Activated T-cell treated with anti-CD3 and anti-CD28 coated beads, Interleukin-2, amount 50 U/mL, for 4 hours (primary cell): ENCODE measurements at regions not wholly inside any gene's neighbourhood (a gene's known extent, or its start where the extent isn't known, plus 50 kb on each side); places are given as distances from the start of the nearest gene placed in this dataset.
"Not testable (repeated sequence)": the region's sequence is repeated elsewhere in the genome, so short reads cannot be mapped to it uniquely, and the experiment has no call there.

Source experiments
- ATAC-seq, 2 donors: fragments of 200-7000 bp; cut with Tn5 transposase; one replicate each; pipeline ENCODE4 v1.10.0; 2021
- DNase-seq: peaks from one replicate; pipeline ENCODE4 v3.0.0-alpha.2; 2020
- H3K27me3 Mint-ChIP-seq: one replicate; pipeline ENCODE4 v1.8.0; 2021; ENCODE audit warnings: low read depth, mixed read lengths
- H3K36me3 Mint-ChIP-seq: one replicate; pipeline ENCODE4 v1.8.0; 2022; ENCODE audit warnings: mixed read lengths; ENCODE audit not compliant: insufficient read depth
- H3K4me1 Mint-ChIP-seq: one replicate; pipeline ENCODE4 v1.8.0; 2021; ENCODE audit warnings: low read depth, mixed read lengths
- H3K4me3 Mint-ChIP-seq: one replicate; pipeline ENCODE4 v1.8.0; 2021; ENCODE audit warnings: mild to moderate bottlenecking, moderate library complexity, mixed read lengths
- H3K9me3 Mint-ChIP-seq: one replicate; pipeline ENCODE4 v1.8.0; 2021; ENCODE audit warnings: mixed read lengths

DNA sequence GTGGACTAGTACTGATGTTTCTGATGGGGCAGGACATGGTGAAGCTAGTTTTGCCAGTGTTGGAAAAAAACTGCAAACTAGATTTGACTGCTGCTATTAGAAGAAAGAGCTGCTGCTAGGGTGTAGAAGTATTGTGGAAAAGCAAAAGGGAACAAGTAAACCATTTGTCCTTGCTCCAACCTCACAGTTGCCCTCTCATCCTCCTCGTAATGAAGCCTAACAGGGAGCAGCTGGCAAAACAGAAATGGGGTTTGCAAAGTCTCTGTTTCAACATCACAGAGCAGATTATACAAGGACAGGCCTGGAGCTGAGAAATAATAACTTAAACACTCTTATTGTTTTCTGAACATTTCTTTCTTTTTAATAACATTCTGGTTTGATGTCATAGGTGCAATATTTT is 346.2 kb downstream of the MAGEB5 start:
- H3K36me3 Mint-ChIP-seq: no peaks in the 10 kb centered on the region
- H3K4me3 Mint-ChIP-seq: no peak overlapping the region
- no peaks in the 10 kb centered on the region for H3K9me3 Mint-ChIP-seq
- no peak for ATAC-seq
- H3K27me3 Mint-ChIP-seq: no peaks in the 10 kb centered on the region
- DNase-seq: no peak
- H3K4me1 Mint-ChIP-seq: no peaks in the 10 kb centered on the region

DNA sequence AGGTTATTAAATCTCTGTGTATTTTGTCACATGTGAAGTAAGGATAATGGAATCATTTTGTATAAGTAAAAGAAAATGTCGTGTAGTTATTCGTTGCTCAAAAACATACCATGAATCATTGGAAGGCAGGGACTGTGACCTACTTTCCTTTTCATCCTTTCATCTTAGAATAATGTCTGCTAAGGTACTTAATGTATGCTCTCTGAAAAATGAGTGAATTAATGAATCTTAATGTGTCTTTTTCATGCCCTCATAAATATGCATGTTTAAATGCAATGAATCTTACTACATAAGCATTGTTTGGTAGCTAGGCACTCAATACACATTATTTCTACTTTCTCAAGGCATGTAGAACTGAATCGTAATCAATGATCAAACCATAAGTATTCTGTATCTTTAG is 343.9 kb downstream of the MAGEB5 start:
- DNase-seq: no peak

DNA sequence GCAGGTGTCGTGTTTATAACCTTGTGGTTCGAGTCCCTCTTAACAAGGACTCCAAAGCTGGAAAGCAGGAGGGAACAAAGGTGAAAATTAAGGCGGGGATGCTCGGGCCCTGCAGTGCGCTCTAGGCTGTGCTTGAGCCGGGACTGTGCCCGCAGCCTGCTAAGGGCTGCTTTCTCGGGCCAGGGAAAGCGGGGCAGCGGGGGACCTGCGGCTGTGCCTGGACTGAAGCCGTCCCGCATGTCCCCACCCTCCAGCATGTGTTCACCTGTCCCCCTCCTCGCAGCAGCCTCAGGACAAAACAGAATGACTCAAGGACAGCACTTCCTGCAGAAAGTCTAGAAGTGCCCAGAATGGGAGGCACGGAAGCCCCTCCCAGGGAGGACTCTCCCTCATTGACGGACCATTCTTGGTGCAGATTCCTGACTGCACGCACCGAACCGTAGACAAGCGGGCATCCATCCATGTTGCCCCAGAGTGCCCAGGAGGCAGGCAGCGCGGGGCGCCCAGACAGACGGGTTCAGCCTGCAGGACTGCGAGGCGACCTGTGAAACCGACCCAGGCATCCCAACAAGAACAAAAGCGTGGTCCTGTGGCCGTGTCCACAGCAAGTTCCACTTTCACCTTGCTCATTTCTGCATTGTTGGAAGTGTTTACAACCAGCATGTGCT is 342.9 kb downstream of the MAGEB5 start:
- Mint-ChIP-seq H3K9me3 (no peaks in the 10 kb centered on the region), H3K4me3 (no peak overlapping the region), H3K36me3 (no peaks in the 10 kb centered on the region), H3K27me3 (no peaks in the 10 kb centered on the region), H3K4me1 (no peaks in the 10 kb centered on the region)
- no peak for ATAC-seq
- no peak for DNase-seq

More for the DNA sequence above, 343.9 kb downstream of the MAGEB5 start:
- Mint-ChIP-seq H3K4me3 (no peak overlapping the region), H3K27me3 (no peaks in the 10 kb centered on the region), H3K4me1 (no peaks in the 10 kb centered on the region), H3K9me3 (no peaks in the 10 kb centered on the region), H3K36me3 (no peaks in the 10 kb centered on the region)
- ATAC-seq: no peak

DNA sequence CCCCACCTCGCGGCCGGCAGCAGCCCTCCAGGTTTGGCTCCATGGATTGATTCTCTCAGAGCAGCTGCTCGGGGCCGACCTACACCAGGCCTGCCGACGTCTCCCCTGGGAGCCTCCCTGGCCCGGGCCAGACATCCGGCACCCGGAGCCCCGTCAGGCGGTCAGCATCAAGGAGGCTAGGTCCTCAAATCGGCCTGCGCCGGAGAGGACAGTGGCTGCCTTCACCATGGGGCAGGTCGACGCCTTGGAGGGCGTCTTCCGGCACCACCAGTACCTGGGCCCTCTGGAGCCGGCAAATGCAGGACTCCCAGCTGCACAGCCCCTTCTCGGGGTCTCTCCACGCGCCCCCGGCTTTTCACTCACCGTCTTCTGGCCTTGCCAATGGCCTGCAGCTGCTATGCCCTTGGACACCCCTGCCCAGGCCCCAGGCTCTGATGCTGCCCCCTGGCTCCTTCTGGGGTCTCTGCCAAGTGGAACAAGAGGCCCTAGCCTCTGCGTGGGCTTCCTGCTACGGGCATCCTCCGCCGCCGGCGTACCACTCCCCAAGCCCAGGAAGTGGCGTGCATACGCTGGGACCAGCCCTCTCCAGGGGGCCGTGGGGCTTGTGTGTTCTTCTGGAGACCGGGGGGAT is 341.8 kb downstream of the MAGEB5 start:
- ATAC-seq: no peak
- Mint-ChIP-seq H3K36me3 (no peaks in the 10 kb centered on the region), H3K27me3 (no peaks in the 10 kb centered on the region)

DNA sequence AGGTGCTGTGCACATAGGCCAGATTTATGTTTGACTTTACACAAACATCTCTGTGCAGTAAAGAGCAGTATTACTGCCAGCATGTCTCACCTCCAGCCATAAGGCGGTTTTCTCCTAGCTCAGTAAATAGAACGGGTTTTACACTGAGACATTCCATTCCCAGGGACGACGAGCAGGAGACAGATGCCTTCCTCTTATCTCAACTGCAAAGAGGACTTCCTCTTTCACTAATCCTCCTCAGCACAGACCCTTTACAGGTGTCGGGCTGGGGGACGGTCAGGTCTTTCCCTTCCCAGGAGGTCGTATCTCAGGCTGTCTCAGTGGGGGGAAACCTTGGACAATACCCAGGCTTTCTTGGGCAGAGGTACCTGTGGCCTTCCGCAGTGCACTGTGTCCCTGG is 309.8 kb downstream of the MAGEB5 start:
- not testable (repeated sequence) for DNase-seq, H3K4me1 Mint-ChIP-seq, ATAC-seq, H3K4me3 Mint-ChIP-seq, H3K36me3 Mint-ChIP-seq, H3K27me3 Mint-ChIP-seq, H3K9me3 Mint-ChIP-seq

More for the DNA sequence above, 341.8 kb downstream of the MAGEB5 start:
- Mint-ChIP-seq H3K4me1 (no peaks in the 10 kb centered on the region), H3K9me3 (no peaks in the 10 kb centered on the region), H3K4me3 (no peak overlapping the region)
- DNase-seq: no peak

DNA sequence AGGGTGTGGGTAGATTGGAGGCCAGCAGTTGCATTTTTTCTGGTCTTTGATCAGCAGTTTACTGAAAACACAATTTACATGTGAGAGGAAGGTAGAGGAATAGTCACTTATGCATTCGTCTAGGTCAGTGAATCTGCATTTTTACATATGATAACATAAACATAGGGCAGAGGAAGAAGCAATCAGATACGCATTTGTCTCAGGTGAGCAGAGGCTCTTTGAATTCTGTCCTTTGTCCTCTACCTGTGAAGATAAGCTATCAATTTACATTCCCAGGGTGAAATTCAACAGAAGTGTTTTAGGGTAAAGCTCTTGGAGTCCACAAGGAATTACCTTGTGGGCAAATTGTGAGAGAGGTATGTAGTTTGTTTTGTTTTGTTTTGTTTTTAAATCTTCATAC is 306.5 kb downstream of the MAGEB5 start:
- Mint-ChIP-seq H3K4me3 (no peak overlapping the region), H3K9me3 (peaks cover 7% of the 10 kb centered on the region), H3K4me1 (no peaks in the 10 kb centered on the region), H3K27me3 (no peaks in the 10 kb centered on the region), H3K36me3 (no peaks in the 10 kb centered on the region)
- DNase-seq (no peak), ATAC-seq (no peak)

DNA sequence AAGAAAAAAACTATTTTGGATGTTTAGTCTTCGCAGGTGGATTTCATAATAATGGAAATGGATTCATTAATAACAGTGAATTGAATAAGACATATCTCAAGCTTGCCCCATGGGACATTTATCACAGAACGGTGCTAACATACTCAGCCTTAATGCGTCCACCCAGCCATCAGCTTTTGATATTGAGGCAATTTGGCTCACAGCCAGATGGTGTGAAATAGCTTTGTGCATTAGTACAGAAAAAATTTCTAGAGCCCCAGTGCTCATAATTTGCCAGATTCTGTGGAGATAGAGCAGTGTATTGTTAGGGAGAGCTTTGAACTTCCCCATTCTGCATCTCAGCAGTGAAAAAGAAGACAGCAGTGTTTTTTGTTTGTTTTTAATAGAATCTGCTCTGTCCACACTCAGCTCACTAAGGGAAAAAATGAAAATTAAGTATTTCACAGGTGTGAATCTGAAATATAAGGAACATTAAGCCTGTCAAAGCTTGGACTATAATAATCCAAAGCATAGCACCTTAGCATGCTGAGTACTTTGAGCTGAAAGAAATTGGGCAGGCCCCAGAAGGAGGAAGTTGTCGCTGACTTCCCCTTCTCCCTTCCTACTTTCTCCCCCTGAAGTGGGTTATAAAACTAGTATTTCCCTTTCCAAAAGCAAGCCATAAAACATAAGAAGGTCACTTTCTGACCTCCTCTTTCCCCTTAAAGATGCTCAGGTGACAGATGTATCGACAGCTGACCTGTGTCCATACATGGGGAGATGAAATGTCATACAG is 295.8 kb downstream of the MAGEB5 start:
- no peaks in the 10 kb centered on the region for H3K27me3 Mint-ChIP-seq
- H3K36me3 Mint-ChIP-seq: no peaks in the 10 kb centered on the region
- DNase-seq (no peak), ATAC-seq (no peak)
- H3K4me1 Mint-ChIP-seq: no peaks in the 10 kb centered on the region
- H3K4me3 Mint-ChIP-seq: no peak overlapping the region
- H3K9me3 Mint-ChIP-seq: no peaks in the 10 kb centered on the region

DNA sequence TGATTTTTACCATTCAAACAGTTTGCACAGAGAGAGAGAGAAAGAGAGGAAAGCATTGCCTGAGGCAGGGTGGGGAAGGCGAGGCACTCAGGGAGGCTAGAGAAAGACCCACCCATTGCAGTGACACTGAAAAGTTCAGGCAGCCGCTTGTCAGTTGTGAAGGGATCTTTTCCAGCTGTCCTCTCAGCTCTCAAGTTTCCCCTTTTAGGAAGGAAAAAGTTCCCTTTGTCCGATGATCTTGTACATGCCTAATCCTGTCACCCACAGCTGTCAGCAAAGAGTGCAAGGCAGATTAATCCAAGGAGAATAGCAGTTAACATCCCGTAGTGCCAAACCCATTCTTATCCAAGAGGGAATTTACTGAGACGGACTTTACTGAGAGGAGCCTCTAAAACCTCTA is 255.0 kb downstream of the MAGEB5 start:
- H3K36me3 Mint-ChIP-seq: no peaks in the 10 kb centered on the region
- no peak for DNase-seq
- no peak overlapping the region for H3K4me3 Mint-ChIP-seq
- no peak for ATAC-seq
- no peaks in the 10 kb centered on the region for H3K27me3 Mint-ChIP-seq
- H3K4me1 Mint-ChIP-seq: no peaks in the 10 kb centered on the region
- peaks cover 5% of the 10 kb centered on the region for H3K9me3 Mint-ChIP-seq

DNA sequence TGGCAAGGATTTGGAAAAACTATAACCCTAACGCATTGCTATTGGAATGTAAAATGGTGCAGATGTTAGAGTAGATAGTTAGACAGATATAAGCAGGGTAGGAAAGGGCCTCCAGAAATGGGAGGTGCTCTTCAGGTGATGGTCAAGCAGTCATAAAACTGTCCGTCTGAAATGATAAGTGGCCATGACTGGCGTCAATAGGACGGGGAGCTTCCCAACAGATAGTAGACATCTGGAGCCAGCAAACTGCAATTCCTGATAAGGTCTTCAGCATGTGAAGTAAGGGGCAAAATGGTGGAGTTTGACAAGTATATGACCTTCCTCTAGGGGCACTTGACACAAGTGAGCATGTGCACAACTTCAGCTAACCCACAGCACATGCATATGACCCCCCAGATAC is 250.4 kb downstream of the MAGEB5 start:
- ATAC-seq (no peak), DNase-seq (no peak)
- H3K9me3 Mint-ChIP-seq: peaks cover 5% of the 10 kb centered on the region
- no peaks in the 10 kb centered on the region for H3K27me3 Mint-ChIP-seq
- H3K4me1 Mint-ChIP-seq: no peaks in the 10 kb centered on the region
- no peaks in the 10 kb centered on the region for H3K36me3 Mint-ChIP-seq
- H3K4me3 Mint-ChIP-seq: no peak overlapping the region

DNA sequence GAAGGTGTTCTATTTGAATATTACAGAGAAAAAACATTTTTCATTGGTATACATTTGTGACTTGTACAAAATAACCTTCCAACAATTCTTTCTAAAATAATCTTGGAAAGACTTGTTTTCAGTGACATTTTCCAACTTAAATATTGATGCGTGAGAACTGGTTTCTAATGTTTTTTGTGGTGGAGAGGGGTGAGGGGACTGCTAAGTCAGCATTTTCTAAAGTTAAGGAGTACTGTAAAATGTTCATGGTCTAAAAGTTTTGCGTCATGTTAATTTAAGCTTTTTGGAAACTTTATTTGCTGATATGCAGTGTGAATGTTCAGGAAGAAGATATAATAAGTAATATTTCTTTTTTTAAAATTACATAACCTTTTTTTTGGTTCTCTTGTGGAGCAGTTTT is 229.3 kb downstream of the MAGEB5 start:
- ATAC-seq (no peak), DNase-seq (no peak)
- no peaks in the 10 kb centered on the region for H3K36me3 Mint-ChIP-seq
- H3K27me3 Mint-ChIP-seq: no peaks in the 10 kb centered on the region
- H3K9me3 Mint-ChIP-seq: no peaks in the 10 kb centered on the region
- no peak overlapping the region for H3K4me3 Mint-ChIP-seq
- H3K4me1 Mint-ChIP-seq: no peaks in the 10 kb centered on the region

DNA sequence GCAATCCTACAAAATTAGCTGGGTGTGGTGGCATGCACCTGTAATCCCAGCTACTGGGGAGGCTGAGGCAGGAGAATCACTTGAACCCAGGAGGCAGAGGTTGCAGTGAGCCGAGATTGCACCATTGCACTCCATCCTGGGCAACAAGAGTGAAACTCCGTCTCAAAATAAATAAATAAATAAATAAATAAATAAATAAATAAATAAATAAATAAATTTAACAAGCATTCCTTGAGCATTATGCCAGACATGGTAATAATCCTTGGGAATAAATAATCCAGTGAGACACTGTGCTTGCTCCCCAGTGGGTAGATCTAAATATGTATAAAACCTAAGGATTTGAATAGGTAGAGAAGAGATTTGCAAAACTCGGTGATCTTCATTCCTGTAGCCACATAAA is 228.4 kb downstream of the MAGEB5 start:
- not testable (repeated sequence) for H3K4me1 Mint-ChIP-seq, ATAC-seq, H3K36me3 Mint-ChIP-seq, H3K9me3 Mint-ChIP-seq, H3K4me3 Mint-ChIP-seq, H3K27me3 Mint-ChIP-seq, DNase-seq

DNA sequence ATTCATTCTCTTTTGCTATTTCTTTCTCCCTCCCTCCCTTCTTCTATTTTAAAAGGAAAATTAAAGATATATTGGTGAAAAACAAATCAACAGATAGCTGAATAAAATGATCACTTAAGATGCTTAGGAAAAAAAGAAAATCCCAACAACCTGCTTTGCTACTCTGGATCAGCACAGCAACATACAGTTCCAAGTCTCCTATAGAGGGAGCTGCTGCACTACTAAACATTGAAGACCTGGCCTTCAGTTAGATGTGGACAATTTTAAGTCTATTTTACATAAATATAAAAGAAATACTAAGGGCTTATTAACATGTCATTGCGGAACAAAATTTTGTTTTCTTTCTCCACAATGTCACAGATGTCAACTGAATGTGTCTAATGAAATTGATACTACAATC is 226.4 kb downstream of the MAGEB5 start:
- Mint-ChIP-seq H3K4me1 (no peaks in the 10 kb centered on the region), H3K4me3 (no peak overlapping the region), H3K27me3 (no peaks in the 10 kb centered on the region), H3K36me3 (no peaks in the 10 kb centered on the region), H3K9me3 (no peaks in the 10 kb centered on the region)
- ATAC-seq: no peak
- no peak for DNase-seq

DNA sequence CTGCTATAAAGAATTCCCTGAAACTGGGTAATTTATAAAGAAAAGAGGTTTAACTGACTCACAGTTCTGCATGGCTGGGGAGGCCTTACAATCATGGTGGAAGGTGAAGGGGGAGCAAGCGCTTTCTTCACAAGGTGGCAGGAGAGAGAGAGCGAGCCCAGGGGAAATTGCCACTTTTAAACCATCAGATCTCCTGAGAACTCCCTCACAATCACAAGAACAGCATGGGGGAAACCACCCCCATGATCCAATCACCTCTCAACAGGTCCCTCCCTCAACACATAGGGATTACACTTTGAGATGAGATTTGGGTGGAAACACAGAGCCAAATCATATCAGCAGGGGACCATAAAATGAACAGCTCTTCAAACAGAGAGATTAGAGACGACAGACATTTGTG is 198.6 kb downstream of the MAGEB5 start:
- Mint-ChIP-seq H3K9me3 (peaks cover 4% of the 10 kb centered on the region), H3K4me3 (no peak overlapping the region), H3K27me3 (no peaks in the 10 kb centered on the region), H3K4me1 (no peaks in the 10 kb centered on the region), H3K36me3 (no peaks in the 10 kb centered on the region)
- ATAC-seq (no peak), DNase-seq (no peak)

DNA sequence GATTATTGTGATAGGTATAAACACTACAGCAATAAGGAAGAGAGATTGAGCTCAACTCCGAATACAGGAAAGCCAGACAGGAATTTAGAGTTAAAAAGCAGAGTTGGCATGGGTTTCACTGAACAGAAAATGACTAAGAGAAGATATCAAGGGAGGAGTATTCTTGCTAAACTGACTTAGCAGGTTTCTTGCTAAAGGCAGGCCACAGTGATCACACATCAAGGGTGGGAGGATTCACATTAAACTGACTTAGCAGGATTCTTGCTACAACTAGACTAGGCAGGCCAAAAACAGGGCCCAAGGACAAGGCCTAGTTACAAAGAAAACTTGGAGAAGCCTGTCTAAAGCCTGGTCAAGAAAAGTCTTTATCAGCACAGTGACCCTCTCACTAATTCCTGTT is 195.1 kb downstream of the MAGEB5 start:
- DNase-seq (no peak), ATAC-seq (no peak)
- H3K9me3 Mint-ChIP-seq: peaks cover under 1% of the 10 kb centered on the region
- H3K36me3 Mint-ChIP-seq: no peaks in the 10 kb centered on the region
- no peaks in the 10 kb centered on the region for H3K4me1 Mint-ChIP-seq
- no peak overlapping the region for H3K4me3 Mint-ChIP-seq
- H3K27me3 Mint-ChIP-seq: no peaks in the 10 kb centered on the region

DNA sequence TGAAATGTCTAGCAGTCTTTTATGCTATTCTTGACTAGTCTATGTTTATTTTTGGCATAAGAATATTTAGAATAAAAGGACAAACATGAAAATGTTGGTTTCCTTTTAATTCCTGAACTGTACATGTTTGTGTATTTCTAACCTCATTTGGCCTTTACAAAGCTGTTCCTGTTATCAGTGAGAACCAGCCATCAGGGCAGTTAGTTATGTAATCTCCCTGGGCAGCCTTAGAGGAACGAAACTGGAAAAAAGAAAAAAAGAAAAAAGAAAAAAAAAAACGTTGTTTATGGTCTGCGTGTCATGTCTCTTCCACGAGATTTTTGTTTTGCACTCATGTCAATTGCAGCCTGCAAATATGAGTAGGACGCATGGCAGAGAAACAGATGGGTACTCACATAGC is 193.7 kb downstream of the MAGEB5 start:
- no peak for ATAC-seq
- no peak for DNase-seq
- no peak overlapping the region for H3K4me3 Mint-ChIP-seq
- peaks cover 3% of the 10 kb centered on the region for H3K9me3 Mint-ChIP-seq
- H3K36me3 Mint-ChIP-seq: no peaks in the 10 kb centered on the region
- H3K4me1 Mint-ChIP-seq: no peaks in the 10 kb centered on the region
- no peaks in the 10 kb centered on the region for H3K27me3 Mint-ChIP-seq
